ENCODE measurements at regions not wholly inside any gene's neighbourhood (a gene's known extent, or its start where the extent isn't known, plus 50 kb on each side); places are given as distances from the start of the nearest gene placed in this dataset.
A peak's percentile ranks its signal among the peaks of the same experiment; 100 is the strongest.

- no peaks in the 10 kb centered on the region for H3K79me2 ChIP-seq (ENCODE audit: control insufficient read depth, insufficient read depth, low read length)
- H3K27me3 ChIP-seq (replicated peaks in 1 of 2; ENCODE audit: control insufficient read depth in 2 of 2, insufficient read depth in 2 of 2, low read length in 1 of 2), result no peaks in the 10 kb centered on the region
- no peak overlapping the region for H3K4me3 ChIP-seq
- no peaks in the 10 kb centered on the region for H3K4me1 ChIP-seq (ENCODE audit: control insufficient read depth, insufficient read depth, low read length)
- H3K36me3 ChIP-seq (ENCODE audit: control insufficient read depth in 2 of 2, insufficient read depth in 2 of 2, low read length in 1 of 2), result no peaks in the 10 kb centered on the region
- RAD21 ChIA-PET (ENCODE audit: unreplicated experiment), result interaction anchor here (1.1 kb wide), 1 partner anchor 119 kb away, joined by 3 read pairs; no protein-coding TSS in a partner anchor
- 0% methylated on average over 1 of the region's 1 CpG for WGBS (ENCODE audit: insufficient coverage, insufficient replicate concordance, low lambda C conversion rate, missing lambda C conversion rate)
- CTCF ChIA-PET, result interaction anchor here (0.6 to 1.2 kb wide), 7 partner anchors 10 to 1320 kb away, joined by 3 to 4 read pairs (median 3); no protein-coding TSS in a partner anchor
- no peak for DNase-seq (ENCODE audit: low read depth, low spot score)
- in situ Hi-C loops (cut with MboI) (no loop called here), intact Hi-C loops (cut with micrococcal nuclease; ENCODE audit: unreplicated experiment) (no loop called here)
- no peaks in the 10 kb centered on the region for H4K20me1 ChIP-seq (ENCODE audit: control insufficient read depth, insufficient read depth)
- SMC1A ChIA-PET (ENCODE audit: uncharacterized antibody, unreplicated experiment), result no interaction called here
- no peak overlapping the region for H2AFZ ChIP-seq (ENCODE audit: control insufficient read depth, low read depth, low read length)
- no peak for FAIRE-seq
- H3K9me3 ChIP-seq (replicated peaks; ENCODE audit: control insufficient read depth, insufficient read depth, low read length), result no peaks in the 10 kb centered on the region
- H3K27ac ChIP-seq (ENCODE audit: control insufficient read depth, insufficient read depth), result no peak overlapping the region
- peak; percentile 75 for ATAC-seq
- no TSS peak for BruUV-seq (replicated peaks)
- H3K4me2 ChIP-seq (ENCODE audit: control insufficient read depth, insufficient read depth), result no peak overlapping the region
- POLR2A ChIA-PET, result no interaction called here
- H3K9ac ChIP-seq (ENCODE audit: control insufficient read depth, insufficient read depth, low read length), result no peak overlapping the region
- TF ChIP-seq, protein P1, sequence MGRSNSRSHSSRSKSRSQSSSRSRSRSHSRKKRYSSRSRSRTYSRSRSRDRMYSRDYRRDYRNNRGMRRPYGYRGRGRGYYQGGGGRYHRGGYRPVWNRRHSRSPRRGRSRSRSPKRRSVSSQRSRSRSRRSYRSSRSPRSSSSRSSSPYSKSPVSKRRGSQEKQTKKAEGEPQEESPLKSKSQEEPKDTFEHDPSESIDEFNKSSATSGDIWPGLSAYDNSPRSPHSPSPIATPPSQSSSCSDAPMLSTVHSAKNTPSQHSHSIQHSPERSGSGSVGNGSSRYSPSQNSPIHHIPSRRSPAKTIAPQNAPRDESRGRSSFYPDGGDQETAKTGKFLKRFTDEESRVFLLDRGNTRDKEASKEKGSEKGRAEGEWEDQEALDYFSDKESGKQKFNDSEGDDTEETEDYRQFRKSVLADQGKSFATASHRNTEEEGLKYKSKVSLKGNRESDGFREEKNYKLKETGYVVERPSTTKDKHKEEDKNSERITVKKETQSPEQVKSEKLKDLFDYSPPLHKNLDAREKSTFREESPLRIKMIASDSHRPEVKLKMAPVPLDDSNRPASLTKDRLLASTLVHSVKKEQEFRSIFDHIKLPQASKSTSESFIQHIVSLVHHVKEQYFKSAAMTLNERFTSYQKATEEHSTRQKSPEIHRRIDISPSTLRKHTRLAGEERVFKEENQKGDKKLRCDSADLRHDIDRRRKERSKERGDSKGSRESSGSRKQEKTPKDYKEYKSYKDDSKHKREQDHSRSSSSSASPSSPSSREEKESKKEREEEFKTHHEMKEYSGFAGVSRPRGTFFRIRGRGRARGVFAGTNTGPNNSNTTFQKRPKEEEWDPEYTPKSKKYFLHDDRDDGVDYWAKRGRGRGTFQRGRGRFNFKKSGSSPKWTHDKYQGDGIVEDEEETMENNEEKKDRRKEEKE (IDR thresholded peaks at IDR 0.05), result no peak
- TF ChIP-seq ZNF24 (IDR thresholded peaks at IDR 0.05), result peak; percentile 90
- no peak for TF ChIP-seq ESRRA (IDR thresholded peaks at IDR 0.05; ENCODE audit: low read length)
- no peak for TF ChIP-seq SP1 (IDR thresholded peaks at IDR 0.05; ENCODE audit: low read depth, low read length)
- TF ChIP-seq ZBTB40 (IDR thresholded peaks at IDR 0.05; ENCODE audit: borderline replicate concordance), result peak; percentile 77
- TF ChIP-seq PBX3 (IDR thresholded peaks at IDR 0.05; ENCODE audit: insufficient replicate concordance, low read depth, low read length), result no peak
- no peak for TF ChIP-seq BRCA1 (IDR thresholded peaks at IDR 0.05; ENCODE audit: low read depth, low read length)
- TF ChIP-seq SIX5 (IDR thresholded peaks at IDR 0.05; ENCODE audit: low read depth, low read length, severe bottlenecking), result no peak
- no peak for TF ChIP-seq CBX3 (IDR thresholded peaks at IDR 0.05; ENCODE audit: borderline replicate concordance, low read depth)
- no peak for TF ChIP-seq ZBED1 (IDR thresholded peaks at IDR 0.05; ENCODE audit: borderline replicate concordance)
- no peak for TF ChIP-seq ZBTB4 (CRISPR knock-in tag; IDR thresholded peaks at IDR 0.05)
- no peak for TF ChIP-seq JUND (IDR thresholded peaks at IDR 0.05; ENCODE audit: low read depth, low read length)
Measured at GRCh38 chr18:40529478-40529877, 1425.6 kb upstream of the PIK3C3 start.

Data from GM12878 (cell line).